HUES6 (cell line): ENCODE measurements at regions not wholly inside any gene's neighbourhood (a gene's known extent, or its start where the extent isn't known, plus 50 kb on each side); places are given as distances from the start of the nearest gene placed in this dataset.
"Not testable (repeated sequence)": the region's sequence is repeated elsewhere in the genome, so short reads cannot be mapped to it uniquely, and the experiment has no call there.

Source experiments
- H3K27ac ChIP-seq: 2 replicates; pipeline ENCODE4 v1.7.0; 2013; ENCODE audit warnings: low read depth, mild to moderate bottlenecking, low read length, inconsistent platforms
- H3K27me3 ChIP-seq: 2 replicates; pipeline ENCODE4 v1.6.1; 2013; ENCODE audit warnings: low read length; ENCODE audit not compliant: control insufficient read depth, insufficient read depth
- H3K36me3 ChIP-seq: 2 replicates; pipeline ENCODE4 v1.6.1; 2013; ENCODE audit warnings: low read length; ENCODE audit not compliant: control insufficient read depth, insufficient read depth
- H3K4me1 ChIP-seq: 2 replicates; pipeline ENCODE4 v1.6.1; 2013; ENCODE audit warnings: low read length; ENCODE audit not compliant: control insufficient read depth, insufficient read depth
- H3K4me3 ChIP-seq: 2 replicates; pipeline ENCODE4 v1.5.1; 2013; ENCODE audit warnings: low read depth, low read length
- H3K9ac ChIP-seq: one replicate; pipeline ENCODE4 v1.6.1; 2013; ENCODE audit warnings: mild to moderate bottlenecking, low read length
- H3K9me3 ChIP-seq: 2 replicates; pipeline ENCODE4 v1.6.1; 2013; ENCODE audit warnings: low read depth, low read length; ENCODE audit not compliant: control insufficient read depth, insufficient read depth

- Histone ChIP-seq H3K9ac (no peak overlapping the region), H3K27me3 (no peaks in the 10 kb centered on the region), H3K4me1 (no peaks in the 10 kb centered on the region), H3K4me3 (no peak overlapping the region), H3K27ac (no peak overlapping the region), H3K9me3 (no peaks in the 10 kb centered on the region), H3K36me3 (no peaks in the 10 kb centered on the region)
These were observed 98.5 kb upstream of the S1PR3 start for GRCh38 chr9:88892724-88893123.

- Histone ChIP-seq H3K27me3 (no peaks in the 10 kb centered on the region), H3K9ac (no peak overlapping the region), H3K4me3 (no peak overlapping the region), H3K27ac (no peak overlapping the region), H3K36me3 (no peaks in the 10 kb centered on the region), H3K9me3 (no peaks in the 10 kb centered on the region), H3K4me1 (no peaks in the 10 kb centered on the region)
These were observed 94.2 kb upstream of the S1PR3 start for GRCh38 chr9:88897081-88897480.

GRCh38 chr9:88898039-88898720 lies 93.1 kb upstream of the S1PR3 start:
- no peaks in the 10 kb centered on the region for H3K4me1 ChIP-seq
- no peaks in the 10 kb centered on the region for H3K36me3 ChIP-seq

GRCh38 chr9:88905506-88905905 lies 85.8 kb upstream of the S1PR3 start:
- Histone ChIP-seq H3K36me3 (no peaks in the 10 kb centered on the region), H3K27ac (no peak overlapping the region), H3K27me3 (no peaks in the 10 kb centered on the region), H3K4me1 (no peaks in the 10 kb centered on the region), H3K9ac (no peak overlapping the region), H3K9me3 (no peaks in the 10 kb centered on the region), H3K4me3 (no peak overlapping the region)

More at GRCh38 chr9:88898039-88898720, 93.1 kb upstream of the S1PR3 start:
- Histone ChIP-seq H3K9me3 (no peaks in the 10 kb centered on the region), H3K4me3 (no peak overlapping the region), H3K9ac (no peak overlapping the region), H3K27ac (no peak overlapping the region), H3K27me3 (no peaks in the 10 kb centered on the region)

- Histone ChIP-seq H3K27ac (no peak overlapping the region), H3K4me1 (no peaks in the 10 kb centered on the region), H3K27me3 (no peaks in the 10 kb centered on the region), H3K9me3 (peaks cover 24% of the 10 kb centered on the region), H3K36me3 (no peaks in the 10 kb centered on the region), H3K4me3 (no peak overlapping the region), H3K9ac (no peak overlapping the region)
These were observed 75.4 kb upstream of the S1PR3 start for GRCh38 chr9:88915916-88916315.

GRCh38 chr9:88916894-88917293 lies 74.4 kb upstream of the S1PR3 start:
- Histone ChIP-seq H3K9me3 (peaks cover 24% of the 10 kb centered on the region), H3K9ac (no peak overlapping the region), H3K36me3 (no peaks in the 10 kb centered on the region), H3K27me3 (no peaks in the 10 kb centered on the region), H3K4me1 (no peaks in the 10 kb centered on the region), H3K27ac (no peak overlapping the region), H3K4me3 (no peak overlapping the region)

GRCh38 chr9:88917375-88917774 lies 73.9 kb upstream of the S1PR3 start:
- H3K27ac ChIP-seq, result no peak overlapping the region
- no peaks in the 10 kb centered on the region for H3K4me1 ChIP-seq
- no peaks in the 10 kb centered on the region for H3K36me3 ChIP-seq
- H3K9ac ChIP-seq, result no peak overlapping the region
- no peaks in the 10 kb centered on the region for H3K27me3 ChIP-seq
- no peak overlapping the region for H3K4me3 ChIP-seq
- H3K9me3 ChIP-seq, result peaks cover 24% of the 10 kb centered on the region

GRCh38 chr9:88918537-88918936 lies 72.7 kb upstream of the S1PR3 start:
- not testable (repeated sequence) for H3K4me1 ChIP-seq, H3K9ac ChIP-seq

GRCh38 chr9:88920645-88921044 lies 70.6 kb upstream of the S1PR3 start:
- H3K27me3 ChIP-seq, result no peaks in the 10 kb centered on the region
- H3K4me3 ChIP-seq, result no peak overlapping the region
- peaks cover 24% of the 10 kb centered on the region for H3K9me3 ChIP-seq
- H3K27ac ChIP-seq, result no peak overlapping the region
- no peak overlapping the region for H3K9ac ChIP-seq
- H3K4me1 ChIP-seq, result no peaks in the 10 kb centered on the region
- H3K36me3 ChIP-seq, result no peaks in the 10 kb centered on the region

More at GRCh38 chr9:88918537-88918936, 72.7 kb upstream of the S1PR3 start:
- peaks cover 24% of the 10 kb centered on the region for H3K9me3 ChIP-seq
- not testable (repeated sequence) for H3K27ac ChIP-seq, H3K27me3 ChIP-seq, H3K36me3 ChIP-seq, H3K4me3 ChIP-seq

- no peak overlapping the region for H3K4me3 ChIP-seq
- H3K9me3 ChIP-seq, result peaks cover 24% of the 10 kb centered on the region
- H3K4me1 ChIP-seq, result no peaks in the 10 kb centered on the region
- H3K36me3 ChIP-seq, result no peaks in the 10 kb centered on the region
- H3K27me3 ChIP-seq, result no peaks in the 10 kb centered on the region
- H3K27ac ChIP-seq, result no peak overlapping the region
- no peak overlapping the region for H3K9ac ChIP-seq
These were observed 69.2 kb upstream of the S1PR3 start for GRCh38 chr9:88922091-88922490.

- Histone ChIP-seq H3K27ac (no peak overlapping the region), H3K4me1 (no peaks in the 10 kb centered on the region), H3K27me3 (no peaks in the 10 kb centered on the region), H3K4me3 (no peak overlapping the region), H3K36me3 (no peaks in the 10 kb centered on the region), H3K9me3 (peaks cover 15% of the 10 kb centered on the region), H3K9ac (no peak overlapping the region)
These were observed 68.2 kb upstream of the S1PR3 start for GRCh38 chr9:88923092-88923491.
